ENCODE measurements at regions not wholly inside any gene's neighbourhood (a gene's known extent, or its start where the extent isn't known, plus 50 kb on each side); places are given as distances from the start of the nearest gene placed in this dataset.

DNA sequence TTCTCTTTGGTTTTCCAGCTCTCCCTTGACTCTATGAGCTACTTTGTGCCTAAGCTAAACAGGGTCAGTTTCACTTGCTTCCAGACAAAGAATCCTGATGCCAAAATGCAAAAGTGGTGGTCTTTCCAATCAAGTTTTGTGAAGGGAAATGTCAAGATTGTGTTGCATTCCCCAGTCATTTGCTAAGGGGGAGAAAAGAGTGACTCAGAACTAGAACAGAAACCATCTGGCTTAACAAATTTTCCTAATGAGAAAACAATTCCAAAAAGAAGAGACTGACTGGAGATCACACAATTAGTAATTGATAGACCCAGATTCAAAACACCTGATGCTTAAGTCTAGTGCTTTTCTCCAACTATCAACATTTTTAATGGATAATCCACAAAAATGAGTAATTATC lies 235.1 kb upstream of the DIO2 start:
- DNase-seq: no peak

DNA sequence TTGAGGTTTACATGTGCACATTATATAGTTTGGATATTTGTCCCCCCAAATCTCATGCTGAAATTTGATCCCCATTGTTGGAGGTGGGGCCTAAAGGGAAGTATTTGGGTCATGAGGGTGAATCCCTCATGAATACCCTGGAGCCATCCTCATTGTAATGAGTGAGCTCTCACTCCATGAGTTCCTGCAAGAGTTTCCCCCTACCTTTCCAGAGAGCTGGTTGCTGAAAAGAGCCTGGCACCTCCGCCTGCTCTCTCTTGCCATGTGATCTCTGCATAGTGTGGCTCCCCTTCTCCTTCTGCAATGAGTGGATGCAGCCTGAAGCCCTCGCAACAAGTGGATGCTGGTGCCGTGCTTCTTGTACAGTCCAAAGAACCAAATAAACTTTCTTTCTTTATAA lies 234.3 kb upstream of the DIO2 start:
- DNase-seq: no peak

DNA sequence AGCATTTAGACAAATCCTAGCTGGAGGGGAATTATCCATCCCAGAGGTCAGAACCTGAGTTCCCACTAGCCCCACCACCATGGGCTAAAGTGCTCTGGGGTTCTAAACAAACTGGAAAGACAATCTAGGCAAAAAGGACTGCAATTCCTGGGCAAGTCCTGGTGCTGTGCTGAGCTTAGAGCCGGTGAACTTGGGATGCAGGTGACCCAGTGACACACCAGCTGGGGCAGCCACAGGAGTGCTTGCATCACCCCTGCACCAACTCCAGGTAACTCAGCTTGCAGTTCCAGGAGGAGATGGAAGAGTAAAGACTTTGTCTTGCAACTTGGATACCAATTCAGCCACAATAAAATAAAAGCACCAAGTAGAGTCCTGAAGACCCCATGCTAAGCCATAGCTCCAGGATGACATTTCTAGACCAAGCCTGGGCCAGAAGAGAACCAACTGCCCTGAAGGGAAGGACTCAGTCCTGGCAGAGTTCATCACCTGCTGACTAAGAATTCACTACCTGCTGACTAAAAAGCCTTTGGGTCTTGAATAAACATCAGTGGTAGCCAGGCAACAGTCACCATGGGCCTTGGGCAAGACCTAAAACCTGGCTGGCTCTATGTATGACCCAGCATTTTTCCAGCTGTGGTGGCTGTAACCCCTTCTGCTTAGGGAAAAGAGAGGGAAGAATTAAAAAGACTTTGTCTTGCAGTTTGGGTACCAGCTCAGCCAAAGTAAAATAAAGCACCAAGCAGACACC lies 223.4 kb upstream of the DIO2 start:
- DNase-seq: no peak

DNA sequence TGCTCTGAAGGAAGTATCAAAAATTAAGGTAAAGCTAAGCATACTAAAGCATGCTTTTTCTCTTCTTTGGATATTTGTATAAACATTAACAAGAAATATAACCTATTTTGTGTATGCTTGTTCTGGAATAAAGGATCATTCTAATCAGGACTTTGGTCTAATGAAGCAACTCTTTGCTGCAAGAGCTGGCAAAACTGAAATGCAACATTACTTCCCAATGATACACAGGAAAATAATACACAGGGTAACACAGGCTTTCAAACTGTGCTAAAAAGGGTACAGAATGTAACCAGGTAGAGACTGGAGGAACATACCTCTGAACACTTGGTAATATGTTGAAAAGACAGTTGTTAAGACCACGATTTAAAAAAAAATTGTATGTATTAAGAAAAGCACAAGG lies 222.5 kb upstream of the DIO2 start:
- no peak for DNase-seq

DNA sequence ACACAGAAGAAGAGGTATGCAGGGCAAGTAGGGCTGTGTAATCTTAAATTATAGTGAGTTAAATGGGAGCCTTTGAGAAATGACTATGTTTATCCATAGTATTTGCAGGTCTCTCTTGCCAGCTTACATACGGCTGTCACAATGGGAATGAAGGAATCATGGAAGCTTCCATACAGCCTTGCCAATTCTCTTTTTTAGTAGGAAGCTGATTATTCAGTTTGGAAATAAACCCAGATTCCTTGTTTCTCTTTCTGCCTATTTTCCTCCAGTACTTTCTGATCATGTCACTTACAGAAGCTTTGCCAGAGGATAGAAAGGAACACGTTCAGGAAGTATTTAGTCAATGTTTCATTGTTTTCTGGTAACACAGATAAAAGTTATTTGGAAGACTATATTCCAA lies 217.4 kb upstream of the DIO2 start:
- no peak for DNase-seq

DNA sequence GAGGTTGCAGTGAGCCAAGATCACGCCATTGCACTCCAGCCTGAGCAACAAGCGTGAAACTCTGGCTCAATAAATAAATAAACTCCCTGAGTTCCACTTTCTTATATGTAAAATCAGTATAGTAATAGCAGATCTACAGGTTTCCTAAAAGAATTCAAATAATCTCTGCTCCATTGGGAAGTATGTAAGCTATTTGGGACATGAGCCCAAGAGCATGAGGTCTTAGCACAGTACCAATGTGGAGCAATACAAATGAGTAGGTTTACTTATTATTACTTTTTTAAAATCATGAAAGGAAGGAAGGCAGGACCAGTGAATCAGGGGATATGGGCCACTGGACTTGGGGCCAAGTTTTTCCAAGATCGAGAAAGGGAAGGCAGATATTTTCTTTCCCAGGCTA lies 216.9 kb upstream of the DIO2 start:
- DNase-seq: no peak

DNA sequence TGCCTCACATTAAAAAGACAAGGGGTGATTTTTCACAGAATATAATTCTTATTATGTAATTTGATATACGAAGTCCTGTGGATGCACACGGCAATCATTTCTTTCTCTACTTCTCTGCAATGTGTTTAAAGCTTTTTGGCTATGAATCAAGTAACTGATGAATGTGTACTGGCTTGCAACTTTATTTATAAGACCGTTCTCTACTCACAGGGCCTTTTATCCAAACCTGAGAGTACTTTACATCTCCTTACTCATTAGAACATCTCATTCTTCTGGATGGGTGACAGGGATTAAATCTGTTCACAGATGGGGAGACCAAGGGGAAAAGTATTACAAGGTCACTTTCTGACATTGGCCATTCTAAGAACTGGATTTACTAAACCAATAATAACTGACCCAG lies 215.8 kb upstream of the DIO2 start:
- DNase-seq: no peak

DNA sequence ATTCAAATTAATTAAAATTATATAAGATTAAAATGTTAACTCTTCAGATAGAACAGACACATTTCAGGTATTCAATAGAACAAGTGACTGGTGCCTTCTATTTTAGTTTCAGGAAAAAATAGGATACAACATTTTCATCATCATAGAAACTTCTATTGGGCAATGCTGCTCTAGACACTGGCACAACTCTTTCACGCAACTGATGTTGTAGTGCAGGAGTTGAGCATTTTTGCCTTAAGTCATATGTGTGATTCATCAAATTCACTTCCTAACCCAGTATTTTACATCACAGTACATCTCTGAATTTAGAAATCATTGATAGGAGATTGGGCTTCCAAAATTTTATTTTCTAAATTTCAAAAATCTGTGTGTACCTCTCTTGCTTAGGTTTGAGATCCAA lies 215.4 kb upstream of the DIO2 start:
- DNase-seq: no peak

DNA sequence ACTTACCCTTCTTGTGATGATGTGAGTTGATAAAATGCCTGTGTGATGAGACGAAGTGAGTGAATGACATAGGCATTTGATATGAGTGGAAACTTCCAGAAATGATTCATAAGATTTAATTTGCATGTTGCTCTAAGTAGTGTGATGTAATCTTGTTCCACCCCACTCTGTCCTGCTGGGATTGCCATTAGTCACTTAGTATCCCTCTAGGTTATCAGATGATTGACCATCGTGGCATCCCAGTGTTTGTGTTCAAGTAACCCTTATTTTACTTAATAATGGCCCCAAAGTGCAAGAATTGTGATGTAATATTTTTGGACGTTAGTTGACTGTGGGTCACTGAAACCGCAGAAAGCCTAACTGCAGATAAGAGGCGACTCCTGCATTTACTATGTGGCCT lies 214.4 kb upstream of the DIO2 start:
- no peak for DNase-seq

DNA sequence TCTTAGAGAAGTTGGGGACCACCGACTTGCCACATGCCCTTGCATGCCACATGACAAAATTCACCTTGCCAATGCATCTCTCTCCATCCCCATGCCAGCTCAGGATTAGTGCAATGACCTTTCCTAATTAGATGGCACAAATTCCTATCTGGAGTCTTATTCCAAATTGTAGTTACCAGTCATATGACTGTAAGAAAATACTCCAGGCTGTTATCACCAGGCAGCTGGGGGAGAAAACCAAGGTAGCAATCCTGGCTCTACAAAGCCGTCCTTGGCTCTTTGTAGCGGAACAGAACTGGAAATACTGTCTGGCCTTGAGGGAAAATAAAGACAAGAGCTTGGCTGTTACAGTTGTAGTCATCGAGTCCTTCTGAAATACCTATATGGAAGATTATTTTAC lies 208.5 kb upstream of the DIO2 start:
- DNase-seq: no peak

DNA sequence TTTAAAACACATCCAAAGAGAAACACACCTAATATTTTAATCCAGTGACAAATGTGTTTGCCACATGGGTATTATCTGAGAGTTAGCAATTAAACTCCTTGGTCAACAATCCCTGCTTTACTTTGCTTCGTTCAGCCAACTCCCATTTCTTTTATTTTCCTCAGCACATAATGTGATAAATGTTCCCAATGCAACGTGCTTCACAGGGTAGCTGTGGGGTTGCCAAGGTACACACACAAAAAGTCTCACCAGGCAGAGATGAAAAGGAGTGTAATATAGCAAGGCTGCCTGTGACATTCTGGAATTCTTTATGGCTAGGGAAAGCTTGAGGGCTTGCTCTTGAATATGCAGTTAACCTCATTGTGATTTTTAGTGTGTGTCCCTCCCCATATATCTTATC lies 208.0 kb upstream of the DIO2 start:
- peak in 1 of 2 experiments; percentile 17 for DNase-seq

DNA sequence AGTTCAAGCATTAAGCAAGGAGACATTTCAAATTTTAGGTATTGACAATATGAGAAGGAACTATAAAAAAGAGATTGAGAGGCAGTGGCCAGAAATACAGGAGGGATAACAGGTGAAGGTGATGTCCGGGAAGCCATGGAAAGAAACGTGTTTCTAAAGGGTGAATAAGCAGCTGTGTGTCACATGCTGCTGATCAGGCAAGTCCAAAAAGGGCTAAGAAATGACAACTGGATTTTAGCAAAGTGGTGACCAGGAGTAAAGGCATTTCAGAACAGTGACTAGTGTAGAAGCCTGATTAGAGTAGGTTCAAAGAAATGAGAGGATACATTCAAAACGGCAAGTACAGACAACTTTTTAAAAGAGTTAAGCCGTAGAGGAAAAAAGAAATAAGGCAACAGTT lies 204.3 kb upstream of the DIO2 start:
- no peak for DNase-seq

DNA sequence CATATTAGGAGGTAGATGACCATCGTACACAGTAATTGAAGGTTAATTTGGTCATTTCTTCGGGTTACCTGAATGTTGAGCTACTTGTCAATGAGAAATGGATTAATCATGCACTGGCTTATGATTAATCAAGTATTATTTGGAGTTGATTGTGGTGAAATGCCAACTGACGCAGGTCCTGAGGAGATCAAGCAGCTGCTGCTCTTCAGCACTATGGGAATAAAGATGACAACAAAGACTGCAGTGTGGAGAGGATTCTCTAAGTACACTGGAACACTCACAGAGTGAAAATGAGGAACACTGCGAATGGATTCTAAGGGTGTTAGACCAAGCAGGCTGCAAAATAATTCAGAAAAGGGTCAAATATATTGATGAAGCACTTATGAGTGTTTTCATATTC lies 202.8 kb upstream of the DIO2 start:
- DNase-seq: no peak

DNA sequence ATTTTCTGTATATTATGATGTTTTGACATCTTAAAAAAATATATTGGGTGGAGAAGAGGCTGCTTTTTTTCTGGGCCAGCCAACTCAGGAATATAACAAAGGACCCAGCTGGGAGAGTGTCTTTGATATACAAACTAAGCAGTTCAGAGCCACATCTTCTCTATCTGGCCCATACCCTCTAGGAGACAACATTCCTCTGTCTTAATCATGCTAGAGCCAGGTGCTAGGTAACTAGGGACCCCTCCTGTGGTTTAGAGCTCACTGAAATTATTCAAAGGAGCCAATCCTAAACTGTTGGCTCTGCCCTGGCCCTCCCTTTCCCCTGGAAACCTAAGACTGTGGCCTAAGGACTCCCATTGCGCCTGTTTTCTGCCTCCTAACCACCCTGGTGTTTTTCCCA lies 193.1 kb upstream of the DIO2 start:
- no peak for DNase-seq

DNA sequence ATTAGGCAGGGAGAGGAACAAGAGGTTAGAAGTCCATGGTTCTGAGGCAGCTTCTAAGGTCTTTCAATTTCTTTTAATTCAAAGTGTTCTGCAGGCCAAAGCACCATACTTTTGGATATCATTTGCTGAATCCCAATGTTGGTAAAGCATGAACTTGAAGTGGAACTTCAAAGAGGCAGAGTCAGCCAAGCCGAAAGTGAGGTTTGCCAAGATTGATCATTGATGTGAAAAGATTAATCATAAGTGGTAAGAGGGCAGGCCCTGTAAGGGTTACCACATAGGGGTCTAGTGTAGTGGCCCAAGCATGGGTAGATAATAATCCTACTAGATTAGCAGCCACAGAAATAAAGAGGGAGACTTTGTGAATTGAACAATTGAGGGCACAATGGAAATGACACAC lies 191.7 kb upstream of the DIO2 start:
- no peak for DNase-seq

DNA sequence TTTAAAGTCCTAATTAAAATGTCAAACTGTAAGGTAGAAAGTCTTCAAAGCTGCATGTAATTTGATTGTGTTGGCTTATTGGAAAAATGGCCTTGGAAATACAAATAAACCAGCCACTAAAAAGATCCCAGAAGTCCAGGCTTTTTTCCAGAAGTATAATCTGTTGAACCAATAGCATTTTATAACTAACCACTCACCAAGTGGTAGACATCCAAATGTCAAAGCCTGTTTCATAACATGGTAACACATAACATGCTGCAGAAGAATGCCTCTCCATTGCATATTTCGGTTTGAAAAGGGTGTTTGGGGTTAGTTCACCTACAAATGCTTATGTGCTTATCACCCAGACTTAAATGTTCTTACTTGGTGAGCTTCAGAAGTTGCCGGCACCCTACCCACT lies 183.7 kb upstream of the DIO2 start:
- no peak for DNase-seq

DNA sequence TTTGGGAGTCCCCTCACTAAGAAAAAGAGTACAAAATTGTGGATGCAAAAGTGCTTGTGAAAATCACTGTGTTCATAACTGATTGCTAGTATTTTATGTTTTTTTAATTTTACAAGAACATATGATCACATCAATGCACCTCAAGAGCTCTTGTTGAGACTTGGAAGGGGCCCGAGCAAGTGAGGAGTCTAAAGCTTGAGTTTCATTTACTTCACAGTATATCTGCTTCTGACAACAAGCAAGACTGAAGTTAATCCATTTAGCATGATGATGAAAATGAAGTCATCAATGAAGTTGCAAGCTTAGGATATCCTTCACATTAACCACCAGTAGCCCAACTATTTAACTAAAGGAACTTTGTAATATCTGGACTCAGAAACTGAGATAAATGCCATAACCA lies 182.5 kb upstream of the DIO2 start:
- DNase-seq: no peak

DNA sequence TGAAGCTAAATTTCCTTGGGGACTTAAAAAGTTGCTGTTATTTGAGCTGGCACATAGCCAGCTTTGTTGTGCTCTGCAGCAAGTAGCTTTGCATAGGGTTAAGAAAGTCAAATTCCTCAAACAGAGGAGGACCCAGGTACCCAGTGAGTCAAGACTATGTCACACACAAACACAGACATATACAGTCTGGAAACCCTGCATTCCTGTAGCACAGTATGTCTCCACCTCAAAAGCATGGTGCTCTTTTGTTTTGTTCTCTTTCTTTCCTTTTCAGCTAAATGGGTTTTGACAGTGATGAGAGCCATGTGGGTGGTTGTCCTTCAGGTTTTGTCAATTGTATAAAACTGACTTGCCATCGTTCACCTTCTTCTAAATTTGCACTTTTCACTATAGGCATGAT lies 179.6 kb upstream of the DIO2 start:
- DNase-seq: no peak

DNA sequence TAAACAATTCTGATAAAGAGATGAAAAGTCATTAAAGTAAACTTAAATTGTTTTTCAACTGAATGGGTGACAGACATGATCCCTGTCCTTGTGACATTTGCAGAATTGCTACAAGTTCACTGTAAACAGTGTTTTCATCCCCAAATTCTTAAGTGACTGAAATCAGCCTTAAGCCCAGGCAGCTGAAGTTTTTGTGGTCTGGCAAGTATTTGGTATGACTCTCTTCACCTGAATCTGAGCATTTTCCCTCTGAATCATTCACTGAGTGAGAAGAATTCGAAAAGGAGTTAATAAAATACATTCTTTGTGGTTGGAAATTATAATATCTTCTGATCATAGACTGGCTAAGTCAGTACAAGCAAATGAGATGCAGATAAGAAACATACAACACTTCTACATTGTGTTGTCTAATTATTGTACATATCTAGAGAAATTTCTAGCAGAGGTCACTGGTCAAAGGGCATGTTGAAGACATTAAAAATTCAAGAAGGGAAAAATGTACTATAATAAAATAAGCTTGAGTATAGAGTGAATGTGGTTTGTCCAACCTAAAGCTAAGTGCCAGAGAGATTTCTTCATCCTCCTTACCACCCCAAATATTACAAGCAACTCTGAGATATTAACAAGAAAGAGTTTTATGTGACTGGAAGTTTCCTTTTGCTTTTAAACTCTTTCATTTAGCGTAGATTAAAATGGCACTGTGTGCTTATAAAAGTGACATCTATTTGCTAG lies 177.8 kb upstream of the DIO2 start:
- no peak for DNase-seq

DNA sequence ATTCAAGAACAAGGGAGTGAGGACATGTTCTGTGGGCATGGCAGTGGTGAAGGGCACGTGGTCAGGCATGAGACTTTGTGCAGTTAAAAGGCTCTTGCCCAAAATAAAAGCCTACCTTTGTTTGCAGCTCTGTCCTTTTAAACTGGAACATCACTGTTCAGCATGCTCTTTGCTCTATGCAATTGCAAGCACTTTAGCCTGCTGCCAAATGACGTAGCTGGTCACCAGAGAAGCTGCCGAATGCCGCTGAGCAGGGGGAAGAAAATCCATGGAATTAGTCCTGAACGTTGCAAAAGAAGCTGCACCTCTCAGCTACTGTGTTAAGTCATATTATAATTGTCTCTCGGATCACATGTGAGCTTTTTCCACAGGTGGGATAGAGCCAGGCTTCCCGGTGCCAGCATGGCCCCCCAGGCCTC lies 176.3 kb upstream of the DIO2 start:
- DNase-seq: no peak

DNA sequence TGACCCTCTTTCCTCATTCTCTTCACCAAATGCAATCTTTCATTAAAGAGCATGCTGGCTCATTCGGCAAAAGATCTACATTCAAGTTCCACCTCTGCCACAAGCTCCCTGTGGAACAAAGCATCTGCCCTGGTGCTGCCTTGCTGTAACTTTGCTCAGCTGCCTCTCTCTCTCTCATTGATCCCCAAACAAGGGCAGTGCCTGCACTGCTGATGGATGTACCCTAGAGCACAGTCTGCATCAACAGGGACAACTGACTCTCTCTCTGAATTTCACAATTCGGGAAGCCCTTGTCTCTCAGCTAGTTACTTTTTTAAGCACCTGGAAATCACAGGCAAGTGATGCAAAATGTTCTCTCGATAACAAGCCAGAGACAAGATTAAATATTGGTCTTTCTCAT lies 174.0 kb upstream of the DIO2 start:
- DNase-seq: no peak

DNA sequence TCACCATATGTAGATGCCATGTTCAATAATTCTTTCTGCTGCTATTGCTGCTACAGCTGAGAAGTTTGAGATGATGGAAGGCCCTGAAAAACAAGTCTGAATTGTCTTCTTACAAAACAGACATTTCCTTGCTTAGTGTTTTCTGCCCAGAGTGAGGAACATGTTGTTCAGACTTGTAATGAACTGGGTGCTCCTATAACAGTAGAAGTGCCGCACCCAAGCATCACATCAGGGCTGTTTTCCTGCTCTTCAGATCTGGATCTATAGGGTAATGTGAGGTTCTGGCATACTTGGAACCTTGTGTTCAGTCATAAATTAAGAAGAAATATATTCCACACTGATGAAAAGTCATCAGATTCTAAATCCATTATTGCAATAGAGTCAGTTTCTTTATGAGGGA lies 171.9 kb upstream of the DIO2 start:
- no peak for DNase-seq

DNA sequence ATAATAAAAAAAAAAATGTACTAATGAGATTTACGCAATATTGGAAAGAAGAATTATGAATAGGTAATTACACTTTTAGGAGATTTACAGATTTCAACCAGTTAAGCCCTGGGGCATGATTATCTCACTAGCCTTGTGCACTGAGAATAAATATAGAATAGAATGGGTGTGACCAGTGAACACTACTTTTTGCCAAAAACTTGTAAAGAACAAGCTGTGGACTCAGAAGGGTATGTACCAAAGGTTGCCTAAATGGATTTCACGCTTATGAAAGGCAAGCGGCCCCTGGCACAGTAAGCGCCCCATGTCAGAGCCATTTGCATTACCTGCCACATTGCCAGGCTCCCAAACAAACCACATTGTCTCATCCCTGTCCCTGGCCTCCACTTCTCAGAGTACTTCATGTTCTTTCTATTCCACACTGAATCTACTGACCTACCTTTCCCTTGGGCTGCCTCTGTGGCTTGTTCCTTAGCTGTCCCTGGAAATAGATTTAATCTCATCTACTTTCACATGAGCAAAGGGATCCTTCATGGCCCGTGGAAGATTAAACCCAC lies 170.6 kb upstream of the DIO2 start:
- no peak for DNase-seq

DNA sequence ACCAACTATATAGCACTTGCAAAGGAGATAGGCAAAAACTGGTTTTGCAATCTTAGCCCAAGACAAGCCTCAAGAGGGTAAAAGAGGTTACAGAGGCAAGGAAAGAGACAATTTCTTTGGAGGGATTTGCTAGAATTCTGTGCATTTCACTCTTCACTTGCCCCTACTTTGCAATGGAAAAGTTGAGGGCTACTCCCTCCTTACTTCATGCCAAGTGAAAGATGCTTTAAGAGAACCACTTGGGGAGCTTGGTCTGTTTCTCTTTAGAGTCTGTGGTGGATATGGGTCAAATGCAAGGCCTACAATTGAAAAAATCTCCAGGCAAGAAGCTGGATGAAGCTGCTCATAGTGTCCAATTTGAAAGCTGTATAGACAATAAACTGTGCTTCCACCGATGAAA lies 167.7 kb upstream of the DIO2 start:
- no peak for DNase-seq

Measured in NCI-H1930 (cell line).